Fibroblast of skin of right quadriceps (primary cell): ENCODE measurements at regions not wholly inside any gene's neighbourhood (a gene's known extent, or its start where the extent isn't known, plus 50 kb on each side); places are given as distances from the start of the nearest gene placed in this dataset.
"Not testable (repeated sequence)": the region's sequence is repeated elsewhere in the genome, so short reads cannot be mapped to it uniquely, and the experiment has no call there.

Experiments used
- DNase-seq: peaks from one replicate; pipeline ENCODE4 v3.0.0-alpha.2; 2013

- no peak for DNase-seq
Measured at GRCh38 chr15:87576486-87577176, 679.9 kb downstream of the NTRK3 start.

GRCh38 chr15:87575896-87576473 lies 680.6 kb downstream of the NTRK3 start:
- no peak for DNase-seq

- no peak for DNase-seq
Measured at GRCh38 chr15:87573534-87573933, 683.0 kb downstream of the NTRK3 start.

- no peak for DNase-seq
Measured at GRCh38 chr15:87573039-87573438, 683.5 kb downstream of the NTRK3 start.

GRCh38 chr15:87572381-87572910 lies 684.1 kb downstream of the NTRK3 start:
- no peak for DNase-seq

GRCh38 chr15:87570206-87570605 lies 686.3 kb downstream of the NTRK3 start:
- no peak for DNase-seq

GRCh38 chr15:87569581-87569980 lies 687.0 kb downstream of the NTRK3 start:
- DNase-seq, result no peak

GRCh38 chr15:87567406-87568030 lies 689.0 kb downstream of the NTRK3 start:
- DNase-seq, result no peak

- DNase-seq, result no peak
Measured at GRCh38 chr15:87566236-87566635, 690.3 kb downstream of the NTRK3 start.

GRCh38 chr15:87564681-87565080 lies 691.9 kb downstream of the NTRK3 start:
- DNase-seq, result no peak

- DNase-seq, result no peak
Measured at GRCh38 chr15:87563869-87564268, 692.7 kb downstream of the NTRK3 start.

GRCh38 chr15:87562203-87562602 lies 694.3 kb downstream of the NTRK3 start:
- DNase-seq, result no peak

- DNase-seq, result no peak
Measured at GRCh38 chr15:87561641-87562040, 694.9 kb downstream of the NTRK3 start.

GRCh38 chr15:87557881-87558280 lies 698.7 kb downstream of the NTRK3 start:
- DNase-seq, result no peak

- no peak for DNase-seq
Measured at GRCh38 chr15:87556886-87557285, 699.7 kb downstream of the NTRK3 start.

GRCh38 chr15:87549860-87550259 lies 706.7 kb downstream of the NTRK3 start:
- DNase-seq, result no peak

- no peak for DNase-seq
Measured at GRCh38 chr15:87549296-87549695, 707.2 kb downstream of the NTRK3 start.

GRCh38 chr15:87548590-87548989 lies 707.9 kb downstream of the NTRK3 start:
- DNase-seq, result not testable (repeated sequence)

GRCh38 chr15:87547470-87548181 lies 708.9 kb downstream of the NTRK3 start:
- DNase-seq, result no peak

- no peak for DNase-seq
Measured at GRCh38 chr15:87538327-87538834, 718.2 kb downstream of the NTRK3 start.

GRCh38 chr15:87537295-87537694 lies 719.2 kb downstream of the NTRK3 start:
- DNase-seq, result no peak

- not testable (repeated sequence) for DNase-seq
Measured at GRCh38 chr15:87533637-87534036, 722.9 kb downstream of the NTRK3 start.

- DNase-seq, result peak; percentile 87
Measured at GRCh38 chr15:87528873-87529272, 727.7 kb downstream of the NTRK3 start.
